Left kidney (tissue), 1 donor: ENCODE measurements at regions not wholly inside any gene's neighbourhood (a gene's known extent, or its start where the extent isn't known, plus 50 kb on each side); places are given as distances from the start of the nearest gene placed in this dataset.
"Not testable (repeated sequence)": the region's sequence is repeated elsewhere in the genome, so short reads cannot be mapped to it uniquely, and the experiment has no call there.

Experiments
- DNase-seq: peaks from one replicate; pipeline ENCODE4 v3.0.0-alpha.2; 2013

DNA sequence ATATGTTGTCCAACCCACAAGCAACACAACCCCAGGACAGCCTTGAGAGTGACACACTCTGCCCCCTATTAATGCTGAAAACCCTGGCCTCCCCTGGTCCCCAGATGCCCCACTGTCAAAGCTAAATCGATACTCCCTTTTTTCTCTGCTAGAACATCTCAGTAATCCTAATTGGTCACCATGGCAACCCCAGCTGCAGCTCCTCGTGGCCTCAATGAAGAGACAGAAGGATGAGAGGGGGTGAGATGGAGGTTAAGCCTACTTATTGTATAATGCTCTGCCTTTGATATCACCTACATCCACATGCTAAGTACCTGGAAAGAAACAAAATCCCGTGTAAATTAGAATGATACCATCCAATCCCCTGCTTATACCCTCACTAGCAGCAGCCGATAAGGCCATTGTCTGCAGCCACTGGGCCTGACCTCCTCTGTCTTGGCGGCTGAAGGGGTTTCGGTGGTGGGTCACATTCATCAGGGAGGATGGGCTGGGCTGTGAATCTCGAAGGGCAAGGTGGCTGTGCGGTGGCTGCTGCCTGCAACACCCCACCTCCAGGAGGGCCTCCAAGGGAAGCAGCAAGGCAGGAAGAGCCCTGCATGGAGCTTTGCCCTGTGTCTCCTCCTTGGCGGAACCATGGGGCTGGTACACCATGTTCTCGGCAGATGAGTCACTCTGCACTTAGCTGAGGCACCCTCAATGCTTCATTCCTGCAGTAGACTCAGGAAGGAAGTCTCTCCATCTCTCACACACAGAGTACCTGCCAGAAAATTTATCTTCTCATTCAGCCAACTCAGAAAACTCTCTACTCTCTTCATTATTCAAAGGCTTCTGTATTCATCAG, 399.5 kb downstream of the BUD13 start:
- DNase-seq, result no peak

- DNase-seq, result no peak
These were observed 401.6 kb downstream of the BUD13 start for GRCh38 chr11:116371146-116371545.

DNA sequence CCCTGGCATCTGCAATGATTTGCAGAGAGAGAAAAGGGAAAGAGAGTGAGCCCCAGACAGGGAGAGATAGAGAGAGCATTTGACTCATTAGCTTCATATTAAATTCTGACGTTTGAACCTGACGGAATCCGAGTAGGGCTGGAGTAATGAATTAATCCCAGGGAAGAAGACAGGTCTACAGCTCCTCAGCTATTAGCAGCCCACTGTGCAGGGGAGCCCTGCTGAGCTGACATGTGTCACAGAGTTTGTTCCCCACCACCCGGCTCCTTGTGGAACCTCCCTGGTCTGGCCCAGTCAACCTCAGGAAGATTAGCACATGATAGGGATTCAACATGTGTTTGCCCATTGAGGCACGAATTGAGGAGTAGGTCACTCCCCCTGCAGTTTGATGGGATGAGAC, 404.0 kb downstream of the BUD13 start:
- no peak for DNase-seq

DNA sequence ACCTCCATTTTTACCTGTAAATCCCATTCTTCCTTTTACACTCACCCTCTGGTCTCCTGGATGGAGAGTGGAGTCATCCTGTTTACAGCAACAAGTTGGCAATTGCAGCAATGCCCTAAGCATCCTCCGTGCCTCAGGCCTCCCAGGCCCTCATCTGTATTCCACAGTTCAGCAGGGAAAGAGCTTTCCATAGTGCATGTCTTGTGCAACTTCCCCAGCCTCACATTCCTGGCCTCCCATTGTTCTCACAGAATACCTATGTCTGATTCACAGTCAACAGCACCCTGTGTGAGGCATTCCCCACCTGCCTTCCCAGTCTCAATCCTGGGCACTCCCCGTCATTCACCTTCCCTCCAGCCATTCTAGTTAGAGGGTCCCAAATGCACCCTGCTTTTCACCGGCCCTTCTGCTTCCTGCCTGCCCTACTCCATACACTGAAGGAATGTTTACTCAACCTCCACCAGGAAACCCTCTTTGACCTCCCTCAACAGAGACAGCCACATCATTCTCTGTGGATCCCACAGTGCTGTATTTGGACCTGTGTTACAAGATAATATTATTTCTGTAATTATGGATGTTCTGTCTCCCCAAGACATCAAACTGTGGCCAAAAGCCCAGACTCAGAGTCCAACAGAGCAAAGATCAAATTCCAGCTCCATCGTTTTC, 405.7 kb downstream of the BUD13 start:
- no peak for DNase-seq

- no peak for DNase-seq
These were observed 406.3 kb downstream of the BUD13 start for GRCh38 chr11:116366451-116366850.

- DNase-seq, result not testable (repeated sequence)
These were observed 407.9 kb downstream of the BUD13 start for GRCh38 chr11:116364925-116365324.

DNA sequence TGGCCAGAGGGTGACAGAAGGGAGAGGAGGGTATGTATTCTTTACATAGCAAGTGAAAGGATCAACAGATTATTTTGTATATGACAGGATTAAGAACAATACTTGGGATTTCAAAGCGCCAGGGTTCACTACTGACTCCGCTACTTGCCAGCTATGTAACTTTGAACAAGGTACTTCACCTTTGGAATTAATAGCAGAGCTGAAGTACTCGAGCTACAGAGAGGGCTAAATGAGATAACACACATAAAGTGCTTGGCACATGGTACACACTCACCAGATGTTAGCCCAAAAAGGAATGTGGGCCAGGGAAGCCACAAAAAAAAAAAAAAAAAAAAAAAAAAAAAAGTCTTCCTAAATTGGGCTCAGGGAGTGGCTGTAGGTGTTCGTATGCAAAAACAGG, 408.4 kb downstream of the BUD13 start:
- no peak for DNase-seq

GRCh38 chr11:116360221-116360941, 412.4 kb downstream of the BUD13 start:
- no peak for DNase-seq

- peak; percentile 36 for DNase-seq
These were observed 414.8 kb downstream of the BUD13 start for GRCh38 chr11:116357784-116358544.

GRCh38 chr11:116356451-116356850, 416.3 kb downstream of the BUD13 start:
- no peak for DNase-seq

DNA sequence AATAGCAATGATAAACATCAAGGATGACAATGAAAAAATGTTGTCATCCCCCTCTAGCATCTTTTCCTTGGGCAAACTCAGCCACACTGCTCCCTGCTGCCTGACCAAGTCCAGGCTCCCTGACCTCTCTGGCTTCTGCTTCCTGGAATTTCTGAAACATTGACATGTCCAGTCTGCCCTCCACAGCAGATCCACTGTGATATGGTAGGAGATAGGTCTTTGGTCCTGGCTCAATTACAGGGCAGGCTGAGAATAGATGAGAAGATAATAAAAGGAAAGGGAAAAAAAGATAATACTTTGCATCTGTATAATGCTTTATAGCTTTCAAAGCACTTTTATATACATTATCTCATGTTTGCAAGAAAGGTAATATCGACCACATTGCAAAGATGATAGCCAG, 417.7 kb downstream of the BUD13 start:
- DNase-seq, result no peak

DNA sequence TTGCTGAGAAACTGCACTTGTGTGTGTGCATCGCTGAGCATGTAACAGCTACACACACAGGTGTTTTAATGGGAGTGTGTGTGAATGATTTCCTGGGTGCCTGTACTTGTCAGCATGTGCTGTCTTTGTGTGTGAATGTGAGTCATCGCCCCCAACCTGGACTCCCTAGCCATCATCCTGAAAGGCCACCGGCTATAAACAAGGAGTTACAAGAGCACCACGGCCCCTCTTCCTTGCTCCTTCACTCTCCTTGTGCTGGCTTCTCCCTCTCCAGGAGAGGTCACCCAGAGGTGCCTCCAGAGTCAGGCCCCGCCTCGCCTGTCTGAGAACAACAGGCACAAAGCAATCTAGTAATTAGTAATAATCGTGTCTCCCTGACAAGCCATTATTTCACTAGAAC, 419.2 kb downstream of the BUD13 start:
- DNase-seq, result no peak

DNA sequence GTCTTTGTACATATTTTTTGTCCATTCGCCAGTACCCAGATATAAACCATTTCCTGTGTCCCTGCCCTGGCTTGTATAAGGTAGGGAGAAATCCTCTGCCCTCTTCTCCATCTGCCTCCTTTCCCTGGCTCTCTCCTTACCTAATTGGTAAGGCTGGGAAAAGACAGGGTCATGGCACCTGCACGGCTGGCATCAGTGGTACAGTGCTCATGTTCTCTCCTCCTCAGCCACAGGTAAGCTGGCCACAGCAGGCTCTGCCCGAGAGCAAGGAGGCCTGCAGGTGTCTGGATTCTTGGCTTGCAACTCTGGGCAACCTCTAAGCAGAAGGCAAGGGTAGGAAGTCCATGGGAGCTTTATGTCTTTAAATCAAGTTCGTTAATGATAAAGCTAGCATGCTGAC, 419.9 kb downstream of the BUD13 start:
- DNase-seq, result no peak

DNA sequence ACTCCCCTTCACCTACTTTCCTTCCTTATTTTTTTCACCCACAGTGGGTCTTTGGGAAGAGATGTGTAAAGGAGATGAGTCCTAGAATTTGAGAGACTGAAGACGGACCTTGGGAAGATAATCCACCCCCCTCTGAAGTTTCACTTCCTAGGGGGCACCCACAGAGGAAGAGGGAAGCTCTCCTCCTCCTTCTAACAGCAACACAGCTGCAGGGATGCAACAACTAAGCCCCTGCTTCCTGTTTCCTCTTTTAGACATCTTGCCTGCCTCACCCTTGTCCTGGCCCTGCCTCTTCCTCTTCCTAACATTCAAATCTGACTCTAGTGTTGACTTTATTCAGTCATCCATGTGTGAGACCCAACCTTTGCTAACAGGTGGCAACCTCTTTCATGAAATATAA, 424.6 kb downstream of the BUD13 start:
- DNase-seq, result no peak

- no peak for DNase-seq
These were observed 427.2 kb downstream of the BUD13 start for GRCh38 chr11:116345575-116345974.

- DNase-seq, result peak; percentile 50
These were observed 428.2 kb downstream of the BUD13 start for GRCh38 chr11:116344601-116345000.

GRCh38 chr11:116343270-116343669, 429.5 kb downstream of the BUD13 start:
- no peak for DNase-seq

DNA sequence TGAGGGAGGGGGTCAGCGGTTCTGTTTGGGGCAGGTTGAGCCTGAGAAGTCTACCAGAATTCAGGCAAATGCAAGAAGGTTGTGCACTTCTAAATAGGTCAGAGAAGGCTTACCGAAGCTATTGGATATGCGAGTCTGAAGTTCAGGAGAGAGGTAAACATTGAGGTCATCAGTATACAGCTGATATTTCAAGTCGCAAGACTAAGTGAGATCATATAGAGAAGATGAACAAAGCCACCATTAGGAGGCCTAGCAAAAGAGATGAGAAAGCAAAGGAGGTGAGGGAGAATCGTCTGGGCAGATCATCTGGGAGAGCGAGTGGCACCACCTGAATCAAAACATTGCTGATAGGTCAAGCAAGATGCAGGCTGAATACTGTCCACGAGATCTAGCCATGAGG, 430.6 kb downstream of the BUD13 start:
- DNase-seq, result no peak

DNA sequence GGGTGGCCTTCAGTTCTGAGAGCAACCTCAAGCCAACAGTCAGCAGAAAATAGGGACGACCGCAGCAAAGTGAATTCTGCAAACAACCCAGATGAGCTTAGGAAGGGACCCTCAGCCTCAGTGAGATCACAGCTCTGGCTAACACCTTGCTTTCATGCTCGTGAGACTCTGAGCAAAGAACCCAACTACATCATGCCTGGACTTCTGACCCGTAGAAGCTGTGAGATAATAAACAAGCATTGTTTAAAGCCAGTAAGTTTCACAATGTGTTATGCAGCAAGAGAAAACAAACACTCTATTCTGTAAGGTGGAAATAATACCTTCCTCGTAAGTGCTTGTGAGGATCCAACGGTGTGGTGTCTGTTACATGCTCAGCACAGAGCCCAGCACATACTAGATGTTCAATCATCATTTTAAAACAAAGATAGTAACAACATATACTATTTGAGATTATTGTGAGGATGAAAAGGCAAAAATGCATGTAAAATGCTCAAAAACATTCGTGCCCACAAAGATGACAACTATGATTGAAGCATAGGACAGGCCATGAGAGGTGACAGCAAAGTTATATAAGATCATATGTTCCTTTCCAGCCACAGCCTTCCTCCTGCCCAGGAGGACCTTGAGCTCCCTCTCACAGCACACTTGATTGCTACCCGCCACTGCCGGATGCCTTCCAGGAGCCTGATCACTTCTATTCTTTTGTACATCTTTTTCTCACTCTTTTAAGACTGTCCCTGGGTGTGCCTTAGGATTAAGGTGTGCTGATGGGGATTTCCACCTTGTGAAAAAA, 433.3 kb downstream of the BUD13 start:
- DNase-seq, result no peak

DNA sequence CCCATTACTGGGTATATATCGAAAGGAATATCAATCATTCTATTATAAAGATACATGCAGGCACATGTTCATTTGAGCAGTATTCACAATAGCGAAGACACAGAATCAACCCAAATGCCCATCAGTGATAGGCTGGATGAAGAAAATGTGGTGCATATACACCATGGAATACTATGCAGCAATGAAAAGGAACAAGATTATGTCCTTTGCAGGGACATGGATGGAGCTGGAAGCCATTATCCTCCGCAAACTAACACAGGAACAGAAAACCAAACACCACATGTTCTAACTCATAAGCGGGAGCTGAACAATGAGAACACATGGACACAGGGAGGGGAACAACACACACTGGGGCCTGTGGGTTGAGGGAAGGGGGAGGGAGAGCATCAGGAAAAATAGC, 434.3 kb downstream of the BUD13 start:
- DNase-seq, result not testable (repeated sequence)

DNA sequence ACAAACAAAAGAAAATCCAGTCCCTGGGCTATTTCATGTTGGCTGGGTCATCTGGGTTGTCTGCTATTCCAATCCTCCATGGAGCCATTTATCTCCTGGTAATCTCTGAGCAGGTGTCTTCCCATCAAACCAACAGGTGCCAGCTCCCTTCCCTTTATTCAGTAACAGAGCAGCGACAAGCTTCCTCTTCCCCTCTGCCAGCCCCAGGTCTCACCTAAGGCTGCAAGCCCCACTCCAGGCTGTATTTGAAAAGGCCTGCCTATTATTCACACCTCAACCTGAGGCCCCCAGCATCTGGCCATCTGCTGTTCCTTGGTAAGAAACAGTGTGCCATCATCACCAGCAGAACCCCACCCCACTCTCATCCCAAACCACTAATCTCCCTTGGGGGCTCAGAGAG, 436.2 kb downstream of the BUD13 start:
- no peak for DNase-seq

DNA sequence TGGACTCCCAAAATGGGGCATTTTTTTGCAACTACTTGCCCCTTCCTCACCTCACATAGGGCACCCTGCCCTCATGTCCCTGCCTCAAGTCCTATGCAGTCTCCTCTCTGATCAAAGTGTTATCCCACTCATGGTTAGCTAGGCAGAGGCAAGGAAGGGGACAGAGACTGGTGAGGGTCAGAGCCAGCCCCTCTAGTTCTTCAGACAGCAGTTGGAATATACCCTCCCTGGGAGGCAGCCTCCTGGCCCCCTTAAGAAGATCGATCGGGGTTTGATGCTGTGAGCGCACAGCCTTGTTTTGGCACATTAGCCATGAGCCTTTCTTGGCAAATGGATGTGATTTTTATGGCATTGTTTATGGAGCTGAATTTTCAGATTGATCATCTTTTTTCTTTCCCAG, 436.9 kb downstream of the BUD13 start:
- no peak for DNase-seq
